CD4-positive, alpha-beta memory T cell (primary cell): ENCODE measurements at regions not wholly inside any gene's neighbourhood (a gene's known extent, or its start where the extent isn't known, plus 50 kb on each side); places are given as distances from the start of the nearest gene placed in this dataset.

ENCODE experiments used
- CTCF ChIA-PET: fragments of 350-600 bp; sonication (Branson Sonifier 250); formaldehyde crosslinking; loops from one replicate; lab custom pipeline; 2021; ENCODE audit warnings: inconsistent platforms; ENCODE audit not compliant: partially characterized antibody; lab: Charles Lee
- POLR2A ChIA-PET: fragments of 350-600 bp; sonication (Branson Sonifier 250); formaldehyde crosslinking; loops from one replicate; lab custom pipeline; 2021; ENCODE audit not compliant: partially characterized antibody; lab: Charles Lee
- DNase-seq, 5 donors: peaks; one replicate each; pipeline versions ENCODE4 v3.0.0 to v3.0.0-alpha.2; 2020 to 2022; ENCODE audit warnings: mixed read lengths in 1 of 5
- H3K27ac ChIP-seq: one replicate; pipeline ENCODE4 v1.7.0; 2013; ENCODE audit warnings: low read depth, low read length
- H3K27me3 ChIP-seq: 2 replicates; pipeline ENCODE4 v1.7.0; 2013; ENCODE audit warnings: mild to moderate bottlenecking, low read length, moderate library complexity; ENCODE audit not compliant: insufficient read depth
- H3K36me3 ChIP-seq: 2 replicates; pipeline ENCODE4 v1.7.0; 2013; ENCODE audit warnings: mild to moderate bottlenecking, low read length, moderate library complexity; ENCODE audit not compliant: insufficient read depth
- H3K4me1 ChIP-seq: 2 replicates; pipeline ENCODE4 v1.7.0; 2013; ENCODE audit warnings: mild to moderate bottlenecking, low read length, moderate library complexity; ENCODE audit not compliant: insufficient read depth
- H3K4me3 ChIP-seq, 2 donors: one replicate each; pipeline ENCODE4 v1.7.0; 2013; ENCODE audit warnings: low read length in 2 of 2, mild to moderate bottlenecking in 1 of 2
- H3K9me3 ChIP-seq, 2 donors: one replicate each; pipeline ENCODE4 v1.7.0; 2013; ENCODE audit warnings: low read length in 2 of 2, control low read depth in 1 of 2; ENCODE audit not compliant: control insufficient read depth in 1 of 2
- H3K27ac Mint-ChIP-seq, 7 donors: one replicate each; pipeline ENCODE4 v1.8.0; 2020 to 2021; ENCODE audit warnings: mixed read lengths in 7 of 7, mild to moderate bottlenecking in 6 of 7, inconsistent platforms in 3 of 7, moderate library complexity in 3 of 7
- H3K27me3 Mint-ChIP-seq, 2 donors: one replicate each; pipeline ENCODE4 v1.8.0; 2020 to 2021; ENCODE audit warnings: mixed read lengths in 2 of 2
- H3K36me3 Mint-ChIP-seq, 2 donors: one replicate each; pipeline ENCODE4 v1.8.0; 2020 to 2021; ENCODE audit warnings: mixed read lengths in 2 of 2, inconsistent platforms in 1 of 2, mild to moderate bottlenecking in 1 of 2
- H3K4me1 Mint-ChIP-seq, 4 donors: one replicate each; pipeline ENCODE4 v1.8.0; 2020 to 2021; ENCODE audit warnings: mixed read lengths in 4 of 4, mild to moderate bottlenecking in 1 of 4
- H3K4me3 Mint-ChIP-seq, 8 donors: one replicate each; pipeline ENCODE4 v1.8.0; 2020 to 2021; ENCODE audit warnings: mixed read lengths in 8 of 8, mild to moderate bottlenecking in 7 of 8, moderate library complexity in 6 of 8, inconsistent platforms in 3 of 8
- H3K9me3 Mint-ChIP-seq, 8 donors: one replicate each; pipeline ENCODE4 v1.8.0; 2020 to 2021; ENCODE audit warnings: mixed read lengths in 8 of 8, mild to moderate bottlenecking in 5 of 8, inconsistent platforms in 3 of 8, moderate library complexity in 1 of 8
- intact Hi-C: fragments of 100-400 bp; cut with micrococcal nuclease; formaldehyde crosslinking; loops from one replicate; pipeline ENCODE4 v1.15.1; 2023

GRCh38 chr5:10838038-10838437 lies 77.0 kb upstream of the DAP start:
- no peaks in the 10 kb centered on the region for H3K27me3 ChIP-seq
- H3K9me3 ChIP-seq = no peaks in the 10 kb centered on the region
- no peak overlapping the region for H3K4me3 ChIP-seq
- DNase-seq = no peak
- ChIA-PET POLR2A (no interaction called here), CTCF (no interaction called here)
- Mint-ChIP-seq H3K27me3 (peaks cover 5 to 20% of the 10 kb centered on the region in 2 donors), H3K4me3 (no peak overlapping the region), H3K9me3 (peaks cover 0 to 8% (median under 1%) of the 10 kb centered on the region in 8 donors), H3K4me1 (no peaks in the 10 kb centered on the region), H3K36me3 (no peaks in the 10 kb centered on the region), H3K27ac (no peak overlapping the region)
- no peaks in the 10 kb centered on the region for H3K36me3 ChIP-seq
- no peaks in the 10 kb centered on the region for H3K4me1 ChIP-seq
- intact Hi-C loops = no loop called here
- no peak overlapping the region for H3K27ac ChIP-seq

GRCh38 chr5:10836986-10837385 lies 76.0 kb upstream of the DAP start:
- H3K27me3 ChIP-seq = no peaks in the 10 kb centered on the region
- H3K36me3 Mint-ChIP-seq = no peaks in the 10 kb centered on the region
- CTCF ChIA-PET = no interaction called here
- H3K9me3 Mint-ChIP-seq = no peaks in the 10 kb centered on the region
- no peaks in the 10 kb centered on the region for H3K9me3 ChIP-seq
- POLR2A ChIA-PET = no interaction called here
- no peak for DNase-seq
- H3K4me1 Mint-ChIP-seq = no peaks in the 10 kb centered on the region
- no peaks in the 10 kb centered on the region for H3K36me3 ChIP-seq
- no peak overlapping the region for H3K27ac Mint-ChIP-seq
- no peak overlapping the region for H3K4me3 ChIP-seq
- H3K4me3 Mint-ChIP-seq = no peak overlapping the region
- no peaks in the 10 kb centered on the region for H3K4me1 ChIP-seq
- H3K27me3 Mint-ChIP-seq = peaks cover 3 to 20% of the 10 kb centered on the region in 2 donors
- no peak overlapping the region for H3K27ac ChIP-seq
- intact Hi-C loops = no loop called here

- Histone ChIP-seq H3K27ac (no peak overlapping the region), H3K36me3 (no peaks in the 10 kb centered on the region), H3K4me1 (no peaks in the 10 kb centered on the region), H3K4me3 (no peak overlapping the region), H3K9me3 (no peaks in the 10 kb centered on the region), H3K27me3 (no peaks in the 10 kb centered on the region)
- Mint-ChIP-seq H3K36me3 (no peaks in the 10 kb centered on the region), H3K27ac (no peak overlapping the region), H3K4me1 (no peaks in the 10 kb centered on the region), H3K27me3 (peaks cover 3 to 18% of the 10 kb centered on the region in 2 donors), H3K4me3 (no peak overlapping the region), H3K9me3 (no peaks in the 10 kb centered on the region)
- CTCF ChIA-PET = no interaction called here
- intact Hi-C loops = no loop called here
- POLR2A ChIA-PET = no interaction called here
- DNase-seq = no peak
Measured at GRCh38 chr5:10834695-10835094, 73.7 kb upstream of the DAP start.

GRCh38 chr5:10832987-10833386 lies 72.0 kb upstream of the DAP start:
- Mint-ChIP-seq H3K9me3 (no peaks in the 10 kb centered on the region), H3K27me3 (peaks cover 3 to 9% of the 10 kb centered on the region in 2 donors), H3K27ac (no peak overlapping the region), H3K4me1 (no peaks in the 10 kb centered on the region), H3K36me3 (no peaks in the 10 kb centered on the region), H3K4me3 (no peak overlapping the region)
- Histone ChIP-seq H3K27me3 (no peaks in the 10 kb centered on the region), H3K36me3 (no peaks in the 10 kb centered on the region), H3K27ac (no peak overlapping the region), H3K9me3 (no peaks in the 10 kb centered on the region), H3K4me3 (no peak overlapping the region), H3K4me1 (no peaks in the 10 kb centered on the region)
- intact Hi-C loops = no loop called here
- no peak for DNase-seq
- ChIA-PET CTCF (interaction anchor here (0.7 kb wide), 1 partner anchor 23 kb away, joined by 3 read pairs; no protein-coding TSS in a partner anchor), POLR2A (no interaction called here)

GRCh38 chr5:10832421-10832820 lies 71.4 kb upstream of the DAP start:
- CTCF ChIA-PET = no interaction called here
- POLR2A ChIA-PET = no interaction called here
- no peak for DNase-seq
- Histone ChIP-seq H3K27me3 (no peaks in the 10 kb centered on the region), H3K4me3 (no peak overlapping the region), H3K27ac (no peak overlapping the region), H3K36me3 (no peaks in the 10 kb centered on the region), H3K4me1 (no peaks in the 10 kb centered on the region), H3K9me3 (no peaks in the 10 kb centered on the region)
- Mint-ChIP-seq H3K9me3 (no peaks in the 10 kb centered on the region), H3K4me3 (no peak overlapping the region), H3K36me3 (no peaks in the 10 kb centered on the region), H3K27me3 (peaks cover 0 to 6% of the 10 kb centered on the region in 2 donors), H3K4me1 (no peaks in the 10 kb centered on the region), H3K27ac (no peak overlapping the region)
- intact Hi-C loops = no loop called here

- ChIA-PET POLR2A (no interaction called here), CTCF (no interaction called here)
- intact Hi-C loops = no loop called here
Measured at GRCh38 chr5:10831419-10831818, 70.4 kb upstream of the DAP start.

GRCh38 chr5:10828241-10828640 lies 67.2 kb upstream of the DAP start:
- no peak overlapping the region for H3K4me3 Mint-ChIP-seq
- Histone ChIP-seq H3K9me3 (no peaks in the 10 kb centered on the region), H3K36me3 (no peaks in the 10 kb centered on the region), H3K27me3 (no peaks in the 10 kb centered on the region), H3K4me3 (no peak overlapping the region), H3K27ac (no peak overlapping the region), H3K4me1 (no peaks in the 10 kb centered on the region)
- ChIA-PET POLR2A (no interaction called here), CTCF (no interaction called here)
- no peaks in the 10 kb centered on the region for H3K4me1 Mint-ChIP-seq
- intact Hi-C loops = no loop called here
- H3K9me3 Mint-ChIP-seq = no peaks in the 10 kb centered on the region
- peaks cover 5 to 9% of the 10 kb centered on the region in 2 donors for H3K27me3 Mint-ChIP-seq
- no peak for DNase-seq
- H3K27ac Mint-ChIP-seq = no peak overlapping the region
- H3K36me3 Mint-ChIP-seq = no peaks in the 10 kb centered on the region

More at GRCh38 chr5:10831419-10831818, 70.4 kb upstream of the DAP start:
- H3K36me3 ChIP-seq = no peaks in the 10 kb centered on the region
- H3K27me3 Mint-ChIP-seq = peaks cover 0 to 6% of the 10 kb centered on the region in 2 donors
- no peaks in the 10 kb centered on the region for H3K27me3 ChIP-seq
- no peak overlapping the region for H3K4me3 Mint-ChIP-seq
- DNase-seq = no peak
- H3K4me1 Mint-ChIP-seq = no peaks in the 10 kb centered on the region
- H3K36me3 Mint-ChIP-seq = no peaks in the 10 kb centered on the region
- H3K9me3 Mint-ChIP-seq = no peaks in the 10 kb centered on the region
- H3K4me1 ChIP-seq = no peaks in the 10 kb centered on the region
- H3K4me3 ChIP-seq = no peak overlapping the region
- no peaks in the 10 kb centered on the region for H3K9me3 ChIP-seq
- H3K27ac ChIP-seq = no peak overlapping the region
- no peak overlapping the region for H3K27ac Mint-ChIP-seq

GRCh38 chr5:10827571-10827970 lies 66.5 kb upstream of the DAP start:
- no peaks in the 10 kb centered on the region for H3K4me1 ChIP-seq
- no peak overlapping the region for H3K4me3 ChIP-seq
- H3K27me3 ChIP-seq = no peaks in the 10 kb centered on the region
- no peaks in the 10 kb centered on the region for H3K36me3 ChIP-seq
- Mint-ChIP-seq H3K4me3 (no peak overlapping the region), H3K4me1 (no peaks in the 10 kb centered on the region), H3K9me3 (no peaks in the 10 kb centered on the region), H3K27me3 (peaks cover 9 to 11% of the 10 kb centered on the region in 2 donors), H3K27ac (no peak overlapping the region), H3K36me3 (no peaks in the 10 kb centered on the region)
- intact Hi-C loops = no loop called here
- CTCF ChIA-PET = interaction anchor here (1.0 kb wide), 1 partner anchor 200 kb away, joined by 3 read pairs; no protein-coding TSS in a partner anchor
- DNase-seq = no peak
- no peaks in the 10 kb centered on the region for H3K9me3 ChIP-seq
- POLR2A ChIA-PET = no interaction called here
- H3K27ac ChIP-seq = no peak overlapping the region
